WTC11 (cell line): ENCODE measurements at regions not wholly inside any gene's neighbourhood (a gene's known extent, or its start where the extent isn't known, plus 50 kb on each side); places are given as distances from the start of the nearest gene placed in this dataset.

Experiments used
- AR ChIP-seq: fragments of 250-450 bp; sonication (Bioruptor Pico); IDR thresholded peaks from 2 replicates; pipeline ENCODE4 v1.9.0; 2021; ENCODE audit warnings: mild to moderate bottlenecking
- CDX4 ChIP-seq: fragments of 250-450 bp; sonication (Bioruptor Pico); IDR thresholded peaks from 2 replicates; pipeline ENCODE4 v1.9.0; 2021; ENCODE audit warnings: moderate library complexity, mild to moderate bottlenecking, inconsistent platforms, borderline replicate concordance
- CTCF ChIP-seq: fragments of 200-600 bp; IDR thresholded peaks from 2 replicates; pipeline ENCODE4 v1.8.0; 2022; ENCODE audit warnings: antibody characterized with exemption
- FOXP4 ChIP-seq: sonication (generic); formaldehyde crosslinking; IDR thresholded peaks from 2 replicates; pipeline ENCODE4 v1.8.0; 2022; ENCODE audit warnings: mild to moderate bottlenecking, missing genetic modification reagents
- GABPB1 ChIP-seq: sonication (generic); formaldehyde crosslinking; IDR thresholded peaks from 2 replicates; pipeline ENCODE4 v1.8.1; 2023; ENCODE audit warnings: mild to moderate bottlenecking, missing genetic modification reagents
- TEAD1 ChIP-seq: sonication (generic); formaldehyde crosslinking; IDR thresholded peaks from 2 replicates; pipeline ENCODE4 v1.8.0; 2022; ENCODE audit warnings: mild to moderate bottlenecking, missing genetic modification reagents
- ZMAT4 ChIP-seq: fragments of 250-450 bp; sonication (Bioruptor Pico); IDR thresholded peaks from 2 replicates; pipeline ENCODE4 v1.9.0; 2021; ENCODE audit warnings: mild to moderate bottlenecking
- ZNF121 ChIP-seq: sonication (generic); formaldehyde crosslinking; IDR thresholded peaks from 2 replicates; pipeline ENCODE4 v1.8.0; 2023; ENCODE audit warnings: missing genetic modification reagents
- ZNF138 ChIP-seq: sonication (generic); formaldehyde crosslinking; conservative IDR thresholded peaks from 2 replicates; pipeline ENCODE4 v1.8.1; 2022; ENCODE audit warnings: mild to moderate bottlenecking, moderate library complexity, missing genetic modification reagents
- TF ChIP-seq, protein P1 (sequence below): fragments of 250-450 bp; sonication (Bioruptor Pico); IDR thresholded peaks from 2 replicates; pipeline ENCODE4 v1.9.0; 2021; ENCODE audit warnings: mild to moderate bottlenecking, borderline replicate concordance
- TF ChIP-seq, protein P2 (sequence below): sonication (generic); formaldehyde crosslinking; IDR thresholded peaks from 2 replicates; pipeline ENCODE4 v1.8.1; 2023; ENCODE audit warnings: mild to moderate bottlenecking, missing genetic modification reagents, borderline replicate concordance

DNA sequence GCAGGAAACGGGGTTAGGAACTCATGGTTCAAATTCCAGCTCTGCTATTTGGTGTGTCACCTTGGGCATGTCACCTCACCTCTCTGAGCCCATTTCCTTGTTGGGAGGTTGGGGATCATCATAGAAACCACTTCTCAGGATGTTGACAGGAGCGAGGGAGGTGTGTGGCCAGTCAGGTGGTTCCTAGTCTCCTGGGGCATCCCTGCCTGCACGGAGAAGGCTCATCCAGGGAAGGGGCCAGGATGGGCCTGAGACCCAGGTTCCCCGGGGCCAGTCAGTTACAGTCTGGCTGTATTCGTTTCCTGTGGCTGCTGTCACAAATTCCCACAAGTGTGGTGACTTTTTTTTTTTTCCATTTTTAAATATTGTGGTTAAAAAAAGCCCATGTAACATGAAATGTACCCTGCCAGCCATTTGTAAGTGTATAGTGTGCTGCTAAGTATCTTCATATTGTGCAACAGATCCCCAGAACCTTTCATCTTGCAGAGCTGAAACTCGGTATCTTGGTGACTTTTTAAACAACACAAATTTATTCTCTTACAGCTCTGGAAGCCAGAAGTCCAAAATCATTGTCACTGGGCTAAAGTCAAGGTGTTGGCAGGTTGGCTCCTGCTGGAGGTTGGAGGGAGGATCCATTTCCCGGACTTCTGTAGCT, 78.7 kb upstream of the UNC5A start (continued):
- TF ChIP-seq CTCF (no peak), FOXP4 (CRISPR knock-in tag) (no peak), GABPB1 (no peak), CDX4 (no peak), ZMAT4 (CRISPR knock-in tag) (no peak), ZNF138 (no peak), AR (CRISPR knock-in tag) (no peak), TEAD1 (CRISPR knock-in tag) (no peak), ZNF121 (CRISPR knock-in tag) (no peak)
- TF ChIP-seq, protein P1, sequence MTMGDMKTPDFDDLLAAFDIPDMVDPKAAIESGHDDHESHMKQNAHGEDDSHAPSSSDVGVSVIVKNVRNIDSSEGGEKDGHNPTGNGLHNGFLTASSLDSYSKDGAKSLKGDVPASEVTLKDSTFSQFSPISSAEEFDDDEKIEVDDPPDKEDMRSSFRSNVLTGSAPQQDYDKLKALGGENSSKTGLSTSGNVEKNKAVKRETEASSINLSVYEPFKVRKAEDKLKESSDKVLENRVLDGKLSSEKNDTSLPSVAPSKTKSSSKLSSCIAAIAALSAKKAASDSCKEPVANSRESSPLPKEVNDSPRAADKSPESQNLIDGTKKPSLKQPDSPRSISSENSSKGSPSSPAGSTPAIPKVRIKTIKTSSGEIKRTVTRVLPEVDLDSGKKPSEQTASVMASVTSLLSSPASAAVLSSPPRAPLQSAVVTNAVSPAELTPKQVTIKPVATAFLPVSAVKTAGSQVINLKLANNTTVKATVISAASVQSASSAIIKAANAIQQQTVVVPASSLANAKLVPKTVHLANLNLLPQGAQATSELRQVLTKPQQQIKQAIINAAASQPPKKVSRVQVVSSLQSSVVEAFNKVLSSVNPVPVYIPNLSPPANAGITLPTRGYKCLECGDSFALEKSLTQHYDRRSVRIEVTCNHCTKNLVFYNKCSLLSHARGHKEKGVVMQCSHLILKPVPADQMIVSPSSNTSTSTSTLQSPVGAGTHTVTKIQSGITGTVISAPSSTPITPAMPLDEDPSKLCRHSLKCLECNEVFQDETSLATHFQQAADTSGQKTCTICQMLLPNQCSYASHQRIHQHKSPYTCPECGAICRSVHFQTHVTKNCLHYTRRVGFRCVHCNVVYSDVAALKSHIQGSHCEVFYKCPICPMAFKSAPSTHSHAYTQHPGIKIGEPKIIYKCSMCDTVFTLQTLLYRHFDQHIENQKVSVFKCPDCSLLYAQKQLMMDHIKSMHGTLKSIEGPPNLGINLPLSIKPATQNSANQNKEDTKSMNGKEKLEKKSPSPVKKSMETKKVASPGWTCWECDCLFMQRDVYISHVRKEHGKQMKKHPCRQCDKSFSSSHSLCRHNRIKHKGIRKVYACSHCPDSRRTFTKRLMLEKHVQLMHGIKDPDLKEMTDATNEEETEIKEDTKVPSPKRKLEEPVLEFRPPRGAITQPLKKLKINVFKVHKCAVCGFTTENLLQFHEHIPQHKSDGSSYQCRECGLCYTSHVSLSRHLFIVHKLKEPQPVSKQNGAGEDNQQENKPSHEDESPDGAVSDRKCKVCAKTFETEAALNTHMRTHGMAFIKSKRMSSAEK: no peak
- TF ChIP-seq, protein P2, sequence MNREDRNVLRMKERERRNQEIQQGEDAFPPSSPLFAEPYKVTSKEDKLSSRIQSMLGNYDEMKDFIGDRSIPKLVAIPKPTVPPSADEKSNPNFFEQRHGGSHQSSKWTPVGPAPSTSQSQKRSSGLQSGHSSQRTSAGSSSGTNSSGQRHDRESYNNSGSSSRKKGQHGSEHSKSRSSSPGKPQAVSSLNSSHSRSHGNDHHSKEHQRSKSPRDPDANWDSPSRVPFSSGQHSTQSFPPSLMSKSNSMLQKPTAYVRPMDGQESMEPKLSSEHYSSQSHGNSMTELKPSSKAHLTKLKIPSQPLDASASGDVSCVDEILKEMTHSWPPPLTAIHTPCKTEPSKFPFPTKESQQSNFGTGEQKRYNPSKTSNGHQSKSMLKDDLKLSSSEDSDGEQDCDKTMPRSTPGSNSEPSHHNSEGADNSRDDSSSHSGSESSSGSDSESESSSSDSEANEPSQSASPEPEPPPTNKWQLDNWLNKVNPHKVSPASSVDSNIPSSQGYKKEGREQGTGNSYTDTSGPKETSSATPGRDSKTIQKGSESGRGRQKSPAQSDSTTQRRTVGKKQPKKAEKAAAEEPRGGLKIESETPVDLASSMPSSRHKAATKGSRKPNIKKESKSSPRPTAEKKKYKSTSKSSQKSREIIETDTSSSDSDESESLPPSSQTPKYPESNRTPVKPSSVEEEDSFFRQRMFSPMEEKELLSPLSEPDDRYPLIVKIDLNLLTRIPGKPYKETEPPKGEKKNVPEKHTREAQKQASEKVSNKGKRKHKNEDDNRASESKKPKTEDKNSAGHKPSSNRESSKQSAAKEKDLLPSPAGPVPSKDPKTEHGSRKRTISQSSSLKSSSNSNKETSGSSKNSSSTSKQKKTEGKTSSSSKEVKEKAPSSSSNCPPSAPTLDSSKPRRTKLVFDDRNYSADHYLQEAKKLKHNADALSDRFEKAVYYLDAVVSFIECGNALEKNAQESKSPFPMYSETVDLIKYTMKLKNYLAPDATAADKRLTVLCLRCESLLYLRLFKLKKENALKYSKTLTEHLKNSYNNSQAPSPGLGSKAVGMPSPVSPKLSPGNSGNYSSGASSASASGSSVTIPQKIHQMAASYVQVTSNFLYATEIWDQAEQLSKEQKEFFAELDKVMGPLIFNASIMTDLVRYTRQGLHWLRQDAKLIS: no peak
- TF ChIP-seq, all 79 proteins: peak for 0
